Endodermal cell (in vitro differentiated cells): ENCODE measurements at regions not wholly inside any gene's neighbourhood (a gene's known extent, or its start where the extent isn't known, plus 50 kb on each side); places are given as distances from the start of the nearest gene placed in this dataset.

ENCODE experiments used
- DNase-seq: peaks from one replicate; pipeline ENCODE4 v3.0.0-alpha.2; 2017
- H3K27ac ChIP-seq: 2 replicates; pipeline ENCODE4 v1.5.1; 2013; ENCODE audit warnings: mild to moderate bottlenecking, low read depth, low read length, moderate library complexity
- H3K27me3 ChIP-seq: 2 replicates; pipeline ENCODE4 v1.6.1; 2013; ENCODE audit warnings: mild to moderate bottlenecking, low read length, moderate library complexity; ENCODE audit not compliant: insufficient read depth, control insufficient read depth, poor library complexity, severe bottlenecking
- H3K36me3 ChIP-seq: 2 replicates; pipeline ENCODE4 v1.7.0; 2013; ENCODE audit warnings: mild to moderate bottlenecking, low read length, moderate library complexity; ENCODE audit not compliant: control insufficient read depth, insufficient read depth
- H3K4me1 ChIP-seq: one replicate; pipeline ENCODE4 v1.7.0; 2013; ENCODE audit warnings: low read length; ENCODE audit not compliant: control insufficient read depth, insufficient read depth
- H3K4me3 ChIP-seq: 2 replicates; pipeline ENCODE4 v1.5.1; 2013; ENCODE audit warnings: mild to moderate bottlenecking, low read length, moderate library complexity
- H3K9ac ChIP-seq: 2 replicates; pipeline ENCODE4 v1.6.1; 2013; ENCODE audit warnings: mild to moderate bottlenecking, low read length, moderate library complexity; ENCODE audit not compliant: poor library complexity, severe bottlenecking; ENCODE audit errors: extremely low read depth
- H3K9me3 ChIP-seq: 2 replicates; pipeline ENCODE4 v1.6.1; 2013; ENCODE audit warnings: mild to moderate bottlenecking, low read length, moderate library complexity; ENCODE audit not compliant: control insufficient read depth
- H3K27ac Mint-ChIP-seq: 2 replicates; pipeline ENCODE4 v1.8.0; 2020; ENCODE audit warnings: mixed read lengths
- H3K27me3 Mint-ChIP-seq: 2 replicates; pipeline ENCODE4 v1.8.0; 2021; ENCODE audit warnings: mild to moderate bottlenecking, mixed read lengths; ENCODE audit not compliant: insufficient read depth
- H3K36me3 Mint-ChIP-seq: 2 replicates; pipeline ENCODE4 v1.8.0; 2020; ENCODE audit warnings: low read depth, mixed read lengths
- H3K4me1 Mint-ChIP-seq: 2 replicates; pipeline ENCODE4 v1.8.0; 2020; ENCODE audit warnings: mixed read lengths
- H3K4me3 Mint-ChIP-seq: 2 replicates; pipeline ENCODE4 v1.8.0; 2020; ENCODE audit warnings: mild to moderate bottlenecking, moderate library complexity, mixed read lengths
- H3K9me3 Mint-ChIP-seq: 2 replicates; pipeline ENCODE4 v1.8.0; 2020; ENCODE audit warnings: mild to moderate bottlenecking, mixed read lengths
- CTCF ChIP-seq: fragments of 200-600 bp; sonication (generic); conservative IDR thresholded peaks from 2 replicates; pipeline ENCODE4 v1.5.0; 2021; ENCODE audit warnings: antibody characterized with exemption, mild to moderate bottlenecking
- WGBS, 2 experiments: methylation state at CpG; one replicate each; pipeline versions ENCODE4 v1.1.5 to v1.1.7; 2013; ENCODE audit warnings: missing lambda C conversion rate in 2 of 2, mixed read lengths in 1 of 2; ENCODE audit not compliant: insufficient coverage in 1 of 2, insufficient read length in 1 of 2; 5-methylcytosine and 5-hydroxymethylcytosine counted together

GRCh38 chr12:30095511-30095910 lies 311.8 kb upstream of the TMTC1 start:
- Mint-ChIP-seq H3K27me3 (no peaks in the 10 kb centered on the region), H3K4me1 (peaks cover 23% of the 10 kb centered on the region), H3K9me3 (no peaks in the 10 kb centered on the region), H3K4me3 (no peak overlapping the region), H3K36me3 (no peaks in the 10 kb centered on the region), H3K27ac (no peak overlapping the region)
- DNase-seq = no peak
- Histone ChIP-seq H3K9ac (no peak overlapping the region), H3K9me3 (no peaks in the 10 kb centered on the region), H3K4me1 (no peaks in the 10 kb centered on the region), H3K27ac (no peak overlapping the region), H3K36me3 (no peaks in the 10 kb centered on the region), H3K27me3 (no peaks in the 10 kb centered on the region), H3K4me3 (no peak overlapping the region)
- WGBS, 2 experiments = 92 to 100% methylated on average over 3 to 6 of the region's 6 CpGs
- no peak for TF ChIP-seq CTCF

GRCh38 chr12:30092983-30093617 lies 309.4 kb upstream of the TMTC1 start:
- WGBS, 2 experiments = 93 to 95% methylated on average over 3 to 4 of the region's 4 CpGs
- no peak for TF ChIP-seq CTCF
- no peak overlapping the region for H3K9ac ChIP-seq
- Mint-ChIP-seq H3K4me3 (no peak overlapping the region), H3K9me3 (no peaks in the 10 kb centered on the region), H3K4me1 (peaks cover 11% of the 10 kb centered on the region), H3K27me3 (no peaks in the 10 kb centered on the region), H3K27ac (no peak overlapping the region), H3K36me3 (no peaks in the 10 kb centered on the region)
- H3K36me3 ChIP-seq = no peaks in the 10 kb centered on the region
- no peak for DNase-seq
- no peaks in the 10 kb centered on the region for H3K27me3 ChIP-seq
- H3K27ac ChIP-seq = no peak overlapping the region
- no peak overlapping the region for H3K4me3 ChIP-seq
- H3K9me3 ChIP-seq = no peaks in the 10 kb centered on the region
- H3K4me1 ChIP-seq = no peaks in the 10 kb centered on the region

- 89 to 100% methylated on average over 1 to 2 of the region's 2 CpGs for WGBS, 2 experiments
- no peaks in the 10 kb centered on the region for H3K9me3 ChIP-seq
- no peak overlapping the region for H3K4me3 Mint-ChIP-seq
- peaks cover 5% of the 10 kb centered on the region for H3K4me1 Mint-ChIP-seq
- no peaks in the 10 kb centered on the region for H3K27me3 ChIP-seq
- no peaks in the 10 kb centered on the region for H3K4me1 ChIP-seq
- no peak for DNase-seq
- no peaks in the 10 kb centered on the region for H3K36me3 ChIP-seq
- no peak overlapping the region for H3K4me3 ChIP-seq
- no peaks in the 10 kb centered on the region for H3K9me3 Mint-ChIP-seq
- H3K9ac ChIP-seq = no peak overlapping the region
- H3K27ac ChIP-seq = no peak overlapping the region
- H3K27ac Mint-ChIP-seq = no peak overlapping the region
- H3K27me3 Mint-ChIP-seq = no peaks in the 10 kb centered on the region
- H3K36me3 Mint-ChIP-seq = no peaks in the 10 kb centered on the region
- no peak for TF ChIP-seq CTCF
Measured at GRCh38 chr12:30090258-30090657, 306.5 kb upstream of the TMTC1 start.
